GM18907 (cell line): ENCODE measurements at regions not wholly inside any gene's neighbourhood (a gene's known extent, or its start where the extent isn't known, plus 50 kb on each side); places are given as distances from the start of the nearest gene placed in this dataset.

Experiments used
- ATAC-seq: cut with Tn5 transposase; IDR thresholded peaks from one replicate; pipeline ENCODE4 v1.9.1; 2021; ENCODE audit warnings: mild to moderate bottlenecking, moderate library complexity; ENCODE audit not compliant: unreplicated experiment

GRCh38 chr18:22034276-22034675, 135.1 kb upstream of the GATA6 start:
- no peak for ATAC-seq

GRCh38 chr18:22040533-22040932, 128.9 kb upstream of the GATA6 start:
- no peak for ATAC-seq

GRCh38 chr18:22043837-22044236, 125.6 kb upstream of the GATA6 start:
- no peak for ATAC-seq

- ATAC-seq, result no peak
These were observed 124.7 kb upstream of the GATA6 start for GRCh38 chr18:22044474-22045220.

- ATAC-seq, result no peak
These were observed 124.0 kb upstream of the GATA6 start for GRCh38 chr18:22045221-22045918.

GRCh38 chr18:22046473-22046872, 122.9 kb upstream of the GATA6 start:
- no peak for ATAC-seq

- no peak for ATAC-seq
These were observed 121.9 kb upstream of the GATA6 start for GRCh38 chr18:22047485-22047884.

GRCh38 chr18:22048221-22048620, 121.2 kb upstream of the GATA6 start:
- ATAC-seq, result no peak

- ATAC-seq, result no peak
These were observed 120.3 kb upstream of the GATA6 start for GRCh38 chr18:22048932-22049615.

- ATAC-seq, result no peak
These were observed 116.8 kb upstream of the GATA6 start for GRCh38 chr18:22052405-22053105.

GRCh38 chr18:22055466-22056238, 113.7 kb upstream of the GATA6 start:
- ATAC-seq, result no peak

- no peak for ATAC-seq
These were observed 112.4 kb upstream of the GATA6 start for GRCh38 chr18:22056950-22057349.

- ATAC-seq, result no peak
These were observed 111.4 kb upstream of the GATA6 start for GRCh38 chr18:22057908-22058527.

- ATAC-seq, result no peak
These were observed 109.0 kb upstream of the GATA6 start for GRCh38 chr18:22060361-22060760.

GRCh38 chr18:22063102-22063501, 106.3 kb upstream of the GATA6 start:
- no peak for ATAC-seq

GRCh38 chr18:22063672-22064071, 105.7 kb upstream of the GATA6 start:
- no peak for ATAC-seq

- no peak for ATAC-seq
These were observed 104.8 kb upstream of the GATA6 start for GRCh38 chr18:22064581-22064980.

GRCh38 chr18:22065311-22065710, 104.1 kb upstream of the GATA6 start:
- ATAC-seq, result no peak

GRCh38 chr18:22066083-22066485, 103.3 kb upstream of the GATA6 start:
- ATAC-seq, result no peak

- ATAC-seq, result no peak
These were observed 102.3 kb upstream of the GATA6 start for GRCh38 chr18:22067109-22067508.
